ENCODE measurements at regions not wholly inside any gene's neighbourhood (a gene's known extent, or its start where the extent isn't known, plus 50 kb on each side); places are given as distances from the start of the nearest gene placed in this dataset.
"Not testable (repeated sequence)": the region's sequence is repeated elsewhere in the genome, so short reads cannot be mapped to it uniquely, and the experiment has no call there.

DNA sequence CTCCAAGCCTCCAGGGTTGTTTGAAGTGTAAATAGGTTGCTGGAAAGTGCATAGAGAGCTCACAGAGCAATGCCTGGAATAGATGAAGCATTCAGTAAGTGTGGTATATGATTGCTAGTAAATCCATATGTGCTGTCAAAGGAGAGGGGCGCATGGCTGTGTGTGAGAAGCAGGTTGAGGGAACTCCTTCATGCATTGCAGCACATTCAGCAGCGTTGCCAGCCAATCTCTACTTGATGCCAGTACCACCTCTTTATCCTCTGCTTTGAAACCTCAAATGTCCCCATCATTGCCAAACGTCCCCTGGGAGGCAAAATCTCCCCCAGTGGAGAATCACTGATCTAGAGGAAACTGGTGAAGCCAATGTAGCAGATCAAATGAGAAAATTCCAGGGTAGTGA lies 82.7 kb upstream of the RALGAPA2 start:
- DNase-seq (ENCODE audit: low read depth in 2 of 2), result no peak

DNA sequence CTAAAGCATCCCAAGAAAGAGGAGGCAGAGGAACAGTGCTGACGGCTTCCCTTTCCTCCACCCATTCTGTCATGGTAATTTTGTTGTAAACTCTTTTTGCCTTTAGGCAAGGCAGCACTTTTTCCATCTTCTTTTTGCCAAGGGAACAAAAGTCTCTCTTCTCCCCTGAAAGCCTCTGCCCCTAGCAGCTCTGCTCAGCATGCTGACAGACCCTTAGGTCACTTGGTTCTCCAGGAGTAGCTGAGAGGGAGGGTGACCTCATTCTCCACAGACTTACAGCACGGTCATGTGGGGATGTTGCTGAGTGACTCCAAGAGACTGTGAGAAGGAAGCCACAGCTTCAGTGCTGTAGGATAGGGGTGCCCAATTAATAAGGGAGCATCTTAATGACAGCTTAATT lies 81.1 kb upstream of the RALGAPA2 start:
- no peak for DNase-seq (ENCODE audit: low read depth in 2 of 2)

DNA sequence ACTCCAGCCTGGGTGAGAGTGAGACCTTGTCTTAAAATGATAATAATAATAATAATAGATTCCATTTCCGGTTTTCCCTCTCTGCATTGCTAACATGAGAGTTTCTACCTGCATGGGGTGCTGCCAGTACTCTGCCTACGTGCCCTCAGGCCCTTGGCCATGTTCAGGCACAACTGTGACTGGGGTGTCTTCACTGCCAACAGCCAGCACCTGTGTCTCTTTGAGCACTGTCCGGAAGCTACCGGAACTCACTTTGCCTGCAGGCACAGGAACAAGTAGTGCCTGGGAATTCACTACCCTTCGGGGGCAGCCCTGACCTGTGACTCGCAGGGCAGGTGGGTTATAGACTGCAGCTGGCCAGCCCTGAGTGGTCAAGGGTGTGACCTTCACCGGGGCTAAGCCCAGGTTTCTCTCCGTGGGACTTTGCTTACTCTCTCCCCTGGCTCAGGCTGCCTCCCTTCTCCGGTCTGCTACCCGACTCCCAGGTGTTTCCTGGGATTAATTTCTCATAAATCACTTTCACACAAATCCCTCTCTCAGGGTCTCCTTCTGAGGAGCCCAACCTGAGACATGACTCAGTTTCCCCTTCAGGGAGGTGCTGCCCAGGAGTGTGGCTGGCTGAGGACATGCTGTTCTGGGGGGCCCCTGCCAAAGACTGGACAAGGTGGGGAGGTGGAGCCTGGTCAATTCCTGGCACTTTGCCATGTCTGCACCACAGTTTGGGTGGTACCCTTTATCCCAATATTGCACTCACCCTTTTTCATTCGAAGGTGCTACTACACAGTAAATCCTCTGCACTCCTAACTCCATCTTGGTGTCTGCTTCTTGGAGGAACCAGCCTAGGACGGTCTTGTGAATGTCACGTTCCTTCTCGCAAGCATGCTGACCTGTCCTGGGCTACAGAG lies 79.5 kb upstream of the RALGAPA2 start:
- no peak for DNase-seq (ENCODE audit: low read depth in 2 of 2)

- no peak for DNase-seq (ENCODE audit: low read depth in 2 of 2)
Measured at GRCh38 chr20:20788308-20788707, 75.9 kb upstream of the RALGAPA2 start.

DNA sequence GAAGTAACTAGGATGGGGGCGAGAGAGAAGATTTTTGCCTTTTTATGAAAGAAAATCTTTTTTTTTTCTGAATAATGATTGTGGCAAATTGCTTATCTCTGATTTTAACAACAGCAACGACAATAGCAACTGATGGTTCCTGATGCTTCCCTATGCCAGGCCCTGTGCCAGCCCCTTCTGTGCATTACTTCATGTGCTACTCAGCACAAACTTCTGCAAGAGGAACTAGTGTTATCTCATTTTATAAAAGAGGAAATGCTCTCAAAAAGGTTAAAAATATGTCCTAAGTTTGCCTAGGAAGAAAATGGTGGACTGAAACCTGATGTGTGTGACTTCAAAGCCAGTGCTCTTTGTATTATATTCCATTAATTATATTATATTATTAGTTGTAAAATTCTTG lies 74.0 kb upstream of the RALGAPA2 start:
- DNase-seq (ENCODE audit: low read depth in 2 of 2), result no peak

DNA sequence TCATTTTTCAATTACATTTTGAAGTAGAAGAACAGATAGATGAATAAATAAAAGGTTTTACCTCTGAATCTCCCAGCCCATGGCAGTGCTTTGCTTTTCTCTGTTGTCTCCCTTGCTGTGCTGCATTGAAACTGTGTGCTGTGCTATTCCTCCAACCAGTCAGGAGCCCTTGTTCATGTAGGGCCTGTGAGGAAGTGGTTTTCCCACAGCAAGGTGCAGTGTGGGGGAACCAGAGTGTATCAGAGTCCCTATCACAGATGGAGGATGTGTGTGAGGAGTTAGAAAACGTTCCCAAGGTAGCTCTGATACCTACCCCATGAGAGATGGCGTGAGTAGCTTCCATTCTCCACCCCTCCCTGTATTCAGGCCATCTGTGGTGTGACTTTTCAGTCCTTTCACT lies 72.8 kb upstream of the RALGAPA2 start:
- no peak for DNase-seq (ENCODE audit: low read depth in 2 of 2)

DNA sequence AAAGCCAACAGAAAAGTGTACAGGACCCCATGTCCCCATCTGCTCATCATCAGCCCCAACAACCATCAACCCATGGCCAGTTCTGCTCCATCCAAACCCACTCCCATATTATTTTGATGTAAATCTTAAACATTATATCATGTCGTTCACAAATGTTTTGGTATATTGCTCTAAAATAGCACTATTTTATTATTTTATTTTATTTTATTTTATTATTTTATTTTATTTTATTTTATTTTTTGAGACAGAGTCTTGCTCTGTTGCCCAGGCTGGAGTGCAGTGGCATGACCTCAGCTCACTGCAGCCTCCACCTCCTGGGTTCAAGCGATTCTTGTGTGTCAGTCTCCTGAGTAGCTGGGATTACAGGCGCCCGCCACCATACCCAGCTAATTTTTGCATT lies 72.0 kb upstream of the RALGAPA2 start:
- not testable (repeated sequence) for DNase-seq (ENCODE audit: low read depth in 2 of 2)

DNA sequence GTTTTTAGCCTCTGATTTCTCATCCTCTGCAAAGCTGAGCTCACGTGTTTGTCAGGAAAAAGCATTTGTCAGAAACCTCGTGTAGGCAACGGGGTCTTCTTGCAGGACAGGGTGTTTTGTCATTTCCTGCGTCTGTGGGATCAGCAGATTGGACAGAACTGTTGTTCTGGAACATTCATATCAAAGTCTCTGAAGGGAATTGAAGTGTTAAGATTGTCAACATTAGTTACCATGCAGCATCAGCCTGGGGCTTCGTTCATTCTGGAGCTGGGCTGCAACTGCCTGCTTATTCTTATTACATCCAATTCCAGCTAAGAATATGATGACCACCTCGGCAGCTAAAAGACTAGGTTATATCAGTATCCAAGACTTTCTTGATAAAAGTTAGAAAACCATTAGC lies 71.0 kb upstream of the RALGAPA2 start:
- no peak for DNase-seq (ENCODE audit: low read depth in 2 of 2)

DNA sequence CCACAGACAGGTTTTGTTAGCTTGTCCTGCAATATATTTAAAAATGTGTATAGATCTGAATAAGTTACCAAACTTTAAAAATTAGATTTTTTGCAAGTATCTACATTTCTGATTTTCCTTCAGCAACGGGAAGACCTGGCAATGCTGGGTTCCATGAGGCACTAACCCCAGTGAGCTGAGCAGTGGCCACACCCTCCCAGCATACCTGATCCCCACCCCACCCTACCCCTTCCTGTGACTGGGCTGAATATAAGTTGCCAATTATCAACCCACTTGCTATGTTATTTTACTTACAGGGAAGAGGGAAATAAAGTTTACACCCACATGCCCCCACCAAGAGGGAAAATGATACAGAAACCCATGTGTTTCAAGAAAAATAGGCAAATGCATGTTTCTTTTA lies 70.3 kb upstream of the RALGAPA2 start:
- DNase-seq (ENCODE audit: low read depth in 2 of 2), result no peak

DNA sequence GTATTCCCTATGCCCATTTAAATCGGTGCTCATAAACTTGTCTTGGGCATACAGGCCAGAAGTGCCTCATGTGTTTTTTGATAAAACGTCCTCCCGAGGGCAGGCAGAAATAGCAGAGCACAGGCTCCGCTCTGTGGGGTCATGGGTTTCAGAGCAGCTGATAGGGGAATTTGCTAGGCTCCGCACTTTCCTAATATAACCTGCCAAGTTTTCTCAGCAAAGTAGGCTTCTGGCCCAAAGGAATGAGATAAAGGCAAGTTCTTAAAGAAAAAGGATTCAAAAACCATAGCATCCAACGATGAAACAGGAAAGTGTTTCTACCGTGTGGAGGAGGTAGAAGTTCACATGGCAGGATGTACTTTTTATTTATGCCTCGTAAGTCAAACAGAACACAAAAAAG lies 69.8 kb upstream of the RALGAPA2 start:
- DNase-seq (ENCODE audit: low read depth in 2 of 2), result no peak

- DNase-seq (ENCODE audit: low read depth in 2 of 2), result no peak
Measured at GRCh38 chr20:20781029-20781428, 68.6 kb upstream of the RALGAPA2 start.

- no peak for DNase-seq (ENCODE audit: low read depth in 2 of 2)
Measured at GRCh38 chr20:20780127-20780824, 67.8 kb upstream of the RALGAPA2 start.

DNA sequence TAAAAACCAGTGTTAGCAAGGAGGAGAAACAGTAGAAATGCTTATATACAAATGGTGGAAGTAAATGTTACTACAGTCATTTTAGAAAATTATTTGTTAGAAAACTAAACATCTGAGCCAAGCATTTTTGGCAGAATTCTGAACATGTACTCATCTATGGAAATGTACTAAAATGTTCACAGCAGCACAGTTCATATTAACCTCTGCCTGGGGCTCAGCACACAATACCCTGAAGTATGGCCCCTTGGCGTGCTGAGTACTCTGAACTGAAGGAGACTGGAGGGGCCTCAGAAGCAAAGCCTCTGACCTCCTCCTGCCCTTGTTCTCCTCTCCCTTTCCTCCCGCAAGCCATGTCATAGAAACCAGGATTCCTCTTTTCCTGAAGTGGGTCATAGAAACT lies 66.2 kb upstream of the RALGAPA2 start:
- DNase-seq (ENCODE audit: low read depth in 2 of 2), result no peak

DNA sequence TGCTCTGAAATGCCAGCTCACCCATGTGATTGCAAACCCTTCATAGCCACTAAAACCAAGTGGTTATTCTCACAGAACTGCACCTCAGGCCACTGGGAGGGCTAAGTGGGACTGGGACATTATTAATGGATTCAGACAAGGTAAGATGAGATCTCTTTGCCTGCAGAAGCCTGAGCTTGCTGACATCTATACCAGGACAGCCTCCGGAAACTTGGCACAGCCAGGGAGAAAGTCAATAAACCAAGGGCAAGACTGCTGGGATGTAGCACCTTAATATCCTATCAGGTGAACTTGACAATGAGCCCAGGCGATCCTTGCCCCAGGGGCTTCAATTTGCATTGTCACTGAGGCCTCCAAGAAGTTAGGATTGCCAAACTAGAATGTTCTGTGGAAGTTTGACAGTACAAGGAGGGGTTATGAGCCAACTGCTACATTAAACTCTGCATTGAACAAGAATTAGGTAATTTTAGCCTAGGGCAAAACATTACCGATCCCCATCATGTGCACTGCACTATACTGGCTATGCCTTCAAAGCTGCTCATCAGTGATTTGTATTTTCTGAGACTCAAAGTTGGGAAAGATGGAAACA lies 60.1 kb upstream of the RALGAPA2 start:
- DNase-seq (ENCODE audit: low read depth in 2 of 2), result no peak

GRCh38 chr20:20768202-20768815 lies 55.9 kb upstream of the RALGAPA2 start:
- no peak for DNase-seq (ENCODE audit: low read depth in 2 of 2)

- no peak for DNase-seq (ENCODE audit: low read depth in 2 of 2)
Measured at GRCh38 chr20:20765696-20766365, 53.4 kb upstream of the RALGAPA2 start.

DNA sequence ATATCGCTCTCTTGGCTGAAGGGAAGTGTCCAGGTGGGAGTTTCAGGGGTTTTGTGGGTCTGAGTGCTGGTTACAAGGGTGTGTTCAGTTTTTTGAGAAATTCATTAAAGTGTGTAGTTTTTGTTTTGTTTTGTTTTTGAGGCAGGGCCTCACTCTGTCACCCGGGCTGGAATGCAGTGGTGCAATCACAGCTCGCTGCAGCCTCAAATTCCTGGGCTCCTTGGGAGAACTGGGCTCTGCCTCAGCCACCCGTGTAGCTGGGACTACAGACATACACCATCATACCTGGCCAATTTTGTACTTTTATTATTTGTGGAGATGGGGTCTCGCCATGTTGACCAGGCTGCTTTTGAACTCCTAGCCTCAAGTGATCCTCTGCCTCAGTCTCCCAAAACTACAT lies 51.2 kb upstream of the RALGAPA2 start:
- DNase-seq (ENCODE audit: low read depth in 2 of 2), result no peak

All from stimulated activated CD4-positive, alpha-beta T cell treated with anti-CD3 and anti-CD28 coated beads, Interleukin-12 subunit alpha, Interleukin-12 subunit beta, amount 100 ng/mL, for 24 hours (primary cell).